IMR-90 (cell line): ENCODE measurements at regions not wholly inside any gene's neighbourhood (a gene's known extent, or its start where the extent isn't known, plus 50 kb on each side); places are given as distances from the start of the nearest gene placed in this dataset.

ENCODE experiments used
- ATAC-seq: fragments of 200-7000 bp; cut with Tn5 transposase; 2 replicates; pipeline ENCODE4 v1.9.1; 2020; ENCODE audit warnings: low read depth, mild to moderate bottlenecking, moderate library complexity
- BruUV-seq: library from RNA; stranded (reverse); fragments of 400-500 nt; replicated peaks from 2 replicates; lab custom pipeline; 2021; lab: Mats Ljungman, UMichigan
- CTCF ChIA-PET: fragments of 300-600 bp; formaldehyde crosslinking; extraction: SDS; loops from one replicate; lab custom pipeline; 2021; ENCODE audit warnings: antibody characterized with exemption; lab: Yijun Ruan, JAX
- POLR2A ChIA-PET: fragments of 300-600 bp; sonication (Branson Sonifier 250); formaldehyde crosslinking; loops from one replicate; lab custom pipeline; 2022; ENCODE audit warnings: antibody characterized with exemption; ENCODE audit not compliant: unreplicated experiment; lab: Charles Lee
- DNase-seq: peaks from one replicate; pipeline ENCODE4 v3.0.0; 2013
- H2AFZ ChIP-seq: replicated peaks from 2 replicates; pipeline ENCODE3; 2013; ENCODE audit warnings: low read length, mild to moderate bottlenecking; ENCODE audit not compliant: poor library complexity
- H2AK5ac ChIP-seq: 2 replicates; pipeline ENCODE4 v1.6.1; 2013; ENCODE audit warnings: low read depth, low read length, inconsistent platforms
- H2AK9ac ChIP-seq: replicated peaks from 2 replicates; pipeline ENCODE3; 2013; ENCODE audit warnings: mild to moderate bottlenecking, low read depth, low read length, moderate library complexity; ENCODE audit not compliant: poor library complexity
- H2BK120ac ChIP-seq: 2 replicates; pipeline ENCODE4 v1.6.1; 2013; ENCODE audit warnings: low read depth, low read length, inconsistent platforms
- H2BK15ac ChIP-seq: 3 replicates; pipeline ENCODE4 v1.6.1; 2013; ENCODE audit warnings: low read depth, low read length, inconsistent platforms
- H2BK20ac ChIP-seq: 2 replicates; pipeline ENCODE4 v1.6.1; 2013; ENCODE audit warnings: low read depth, mild to moderate bottlenecking, inconsistent platforms, low read length, moderate library complexity
- H2BK5ac ChIP-seq: 2 replicates; pipeline ENCODE4 v1.6.1; 2013; ENCODE audit warnings: mild to moderate bottlenecking, low read depth, low read length, inconsistent platforms; ENCODE audit not compliant: poor library complexity, severe bottlenecking
- H3K14ac ChIP-seq: replicated peaks from 2 replicates; pipeline ENCODE4 v1.6.1; 2013; ENCODE audit warnings: low read depth, low read length, inconsistent platforms
- H3K18ac ChIP-seq: 2 replicates; pipeline ENCODE4 v1.6.1; 2013; ENCODE audit warnings: low read depth, low read length, control low read depth
- H3K23ac ChIP-seq: 2 replicates; pipeline ENCODE4 v1.6.1; 2013; ENCODE audit warnings: low read depth, low read length, inconsistent platforms
- H3K27ac ChIP-seq: 2 replicates; pipeline ENCODE4 v1.5.1; 2013; ENCODE audit warnings: mild to moderate bottlenecking, control low read depth, low read length; ENCODE audit not compliant: insufficient read depth
- H3K27me3 ChIP-seq: 2 replicates; pipeline ENCODE4 v1.6.1; 2013; ENCODE audit warnings: low read length; ENCODE audit not compliant: control insufficient read depth, insufficient read depth
- H3K36me3 ChIP-seq: 2 replicates; pipeline ENCODE4 v1.6.1; 2013; ENCODE audit warnings: low read length, mixed read lengths; ENCODE audit not compliant: control insufficient read depth, insufficient read depth
- H3K4ac ChIP-seq: 2 replicates; pipeline ENCODE4 v1.6.1; 2013; ENCODE audit warnings: low read depth, low read length, inconsistent platforms
- H3K4me1 ChIP-seq: 2 replicates; pipeline ENCODE4 v1.6.1; 2013; ENCODE audit warnings: low read length, mixed read lengths; ENCODE audit not compliant: control insufficient read depth, insufficient read depth
- H3K4me2 ChIP-seq: 2 replicates; pipeline ENCODE4 v1.6.1; 2013; ENCODE audit warnings: low read depth, mild to moderate bottlenecking, control low read depth, low read length, moderate library complexity
- H3K4me3 ChIP-seq: 2 replicates; pipeline ENCODE4 v1.5.1; 2013; ENCODE audit warnings: low read depth, mild to moderate bottlenecking, control low read depth, low read length, moderate library complexity; ENCODE audit not compliant: insufficient read depth
- H3K56ac ChIP-seq: 2 replicates; pipeline ENCODE4 v1.6.1; 2013; ENCODE audit warnings: low read length, inconsistent platforms; ENCODE audit not compliant: insufficient read depth; ENCODE audit errors: extremely low read depth
- H3K79me1 ChIP-seq, 2 experiments: 2 replicates each; pipeline ENCODE4 v1.6.1; 2013; ENCODE audit warnings: low read length in 2 of 2, inconsistent platforms in 1 of 2, low read depth in 1 of 2
- H3K9ac ChIP-seq: 2 replicates; pipeline ENCODE4 v1.6.1; 2013; ENCODE audit warnings: low read depth, low read length, control low read depth
- H3K9me1 ChIP-seq: 2 replicates; pipeline ENCODE4 v1.6.1; 2013; ENCODE audit warnings: low read length, inconsistent platforms; ENCODE audit not compliant: insufficient read depth
- H3K9me3 ChIP-seq: 2 replicates; pipeline ENCODE4 v1.6.1; 2013; ENCODE audit warnings: low read length; ENCODE audit not compliant: control insufficient read depth, insufficient read depth
- H4K20me1 ChIP-seq: 2 replicates; pipeline ENCODE4 v1.6.1; 2013; ENCODE audit warnings: low read length, inconsistent platforms; ENCODE audit not compliant: insufficient read depth
- H4K5ac ChIP-seq: 2 replicates; pipeline ENCODE4 v1.6.1; 2013; ENCODE audit warnings: mild to moderate bottlenecking, low read depth, low read length, control low read depth
- H4K8ac ChIP-seq, 2 experiments: 2 replicates each; pipeline ENCODE4 v1.6.1; 2013; ENCODE audit warnings: low read depth in 2 of 2, low read length in 2 of 2, control low read depth in 1 of 2, inconsistent platforms in 1 of 2
- H4K91ac ChIP-seq: 2 replicates; pipeline ENCODE4 v1.6.1; 2013; ENCODE audit warnings: low read depth, low read length, inconsistent platforms; ENCODE audit not compliant: insufficient read depth
- FOS ChIP-seq: fragments of 150-350 bp; IDR thresholded peaks from 2 replicates; pipeline ENCODE4 v1.6.1; 2016; ENCODE audit warnings: low read depth, low read length
- NFE2L2 ChIP-seq: fragments of 150-350 bp; IDR thresholded peaks from 2 replicates; pipeline ENCODE4 v1.6.1; 2016; ENCODE audit warnings: low read depth, mild to moderate bottlenecking, low read length
- RFX5 ChIP-seq: IDR thresholded peaks from 2 replicates; pipeline ENCODE4 v1.8.0; 2012; ENCODE audit warnings: low read depth, mild to moderate bottlenecking, low read length, moderate library complexity
- SMC3 ChIP-seq: fragments of 150-350 bp; IDR thresholded peaks from 2 replicates; pipeline ENCODE4 v1.6.1; 2016; ENCODE audit warnings: low read depth, mild to moderate bottlenecking, antibody characterized with exemption, low read length, moderate library complexity
- USF2 ChIP-seq: fragments of 150-350 bp; IDR thresholded peaks from 2 replicates; pipeline ENCODE4 v1.6.1; 2017; ENCODE audit warnings: mild to moderate bottlenecking, antibody characterized with exemption, low read length, low read depth
- WGBS, 2 experiments: methylation state at CpG; one replicate each; pipeline versions ENCODE4 v1.1.5 to v1.1.7; 2013; ENCODE audit warnings: missing lambda C conversion rate in 2 of 2; ENCODE audit not compliant: insufficient read length in 1 of 2; ENCODE audit errors: extremely low coverage in 2 of 2; 5-methylcytosine and 5-hydroxymethylcytosine counted together
- dilution Hi-C: fragments of 300-500 bp; cut with HindIII; formaldehyde crosslinking; loops from one replicate; pipeline ENCODE4 v1.14.3; 2018; ENCODE audit warnings: low sequenced_read_pairs; ENCODE audit not compliant: unreplicated experiment
- in situ Hi-C: fragments of 300-500 bp; cut with MboI; formaldehyde crosslinking; loops from 3 replicates; pipeline ENCODE4 v1.14.3; 2019; ENCODE audit warnings: low sequenced_read_pairs, inconsistent platforms, mixed read lengths
- intact Hi-C: fragments of 100-400 bp; cut with micrococcal nuclease; formaldehyde crosslinking; loops from 2 replicates; pipeline ENCODE4 v1.10.0; 2022

GRCh38 chr12:74889563-74890236, 319.9 kb downstream of the KCNC2 start (continued):
- TF ChIP-seq SMC3 = no peak

DNA sequence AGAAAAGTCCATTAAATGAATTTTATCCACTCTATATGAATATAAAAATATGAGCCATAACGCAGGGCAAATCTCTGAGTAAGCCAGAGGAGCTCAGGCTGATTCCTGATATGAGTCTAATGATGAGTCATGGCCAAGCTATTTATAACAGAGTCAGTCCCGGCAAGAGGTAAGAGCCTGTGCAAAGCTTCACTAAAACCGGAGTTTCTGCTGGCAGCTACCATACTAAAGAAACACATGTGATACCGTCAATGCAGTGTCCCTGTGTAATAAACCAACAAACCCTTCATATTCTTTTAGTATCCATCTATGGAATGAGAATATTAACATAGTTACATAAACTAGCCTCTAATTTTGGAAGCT, 319.4 kb downstream of the KCNC2 start:
- intact Hi-C loops = no loop called here
- H3K14ac ChIP-seq = no peak overlapping the region
- no peak overlapping the region for H2AK5ac ChIP-seq
- H3K18ac ChIP-seq = no peak overlapping the region
- WGBS, 2 experiments = no CpG with 5 or more reads among the region's 4 CpGs
- DNase-seq (peak; percentile 92), ATAC-seq (peak; percentile 99)
- POLR2A ChIA-PET = no interaction called here
- H3K36me3 ChIP-seq = no peaks in the 10 kb centered on the region
- dilution Hi-C loops = no loop called here
- H3K27ac ChIP-seq = no peak overlapping the region
- no peak overlapping the region for H3K9ac ChIP-seq
- H3K9me1 ChIP-seq = no peaks in the 10 kb centered on the region
- H3K56ac ChIP-seq = no peak overlapping the region
- H3K79me1 ChIP-seq = no peaks in the 10 kb centered on the region
- no peak overlapping the region for H2BK15ac ChIP-seq
- no peak overlapping the region for H4K5ac ChIP-seq
- H3K4me1 ChIP-seq = peaks cover 5% of the 10 kb centered on the region; the same call in 1 of the 2 replicates
- no peak overlapping the region for H2AK9ac ChIP-seq
- no peak overlapping the region for H3K4ac ChIP-seq
- in situ Hi-C loops = no loop called here
- H3K4me3 ChIP-seq = no peak overlapping the region
- TF ChIP-seq USF2 = no peak
- peak; percentile 54; the same call in 1 of the 2 replicates for TF ChIP-seq NFE2L2
- peak; percentile 90 for TF ChIP-seq FOS
- no peak for TF ChIP-seq RFX5
- peak overlapping the region; percentile 16 for H2BK5ac ChIP-seq
- no peak overlapping the region for H3K23ac ChIP-seq
- no peak overlapping the region for H2AFZ ChIP-seq
- H4K8ac ChIP-seq = no peak overlapping the region
- no peaks in the 10 kb centered on the region for H3K9me3 ChIP-seq
- CTCF ChIA-PET = interaction anchor here (0.9 to 1.7 kb wide), 2 partner anchors 52 to 70 kb away, joined by 3 read pairs; no protein-coding TSS in a partner anchor
- no TSS peak for BruUV-seq
- no peak overlapping the region for H4K91ac ChIP-seq
- H4K20me1 ChIP-seq = no peaks in the 10 kb centered on the region
- no peak overlapping the region for H2BK120ac ChIP-seq
- no peak overlapping the region for H2BK20ac ChIP-seq
- no peaks in the 10 kb centered on the region for H3K27me3 ChIP-seq
- peak overlapping the region; percentile 57; the same call in 1 of the 2 replicates for H3K4me2 ChIP-seq
